ENCODE measurements at regions not wholly inside any gene's neighbourhood (a gene's known extent, or its start where the extent isn't known, plus 50 kb on each side); places are given as distances from the start of the nearest gene placed in this dataset.

DNA sequence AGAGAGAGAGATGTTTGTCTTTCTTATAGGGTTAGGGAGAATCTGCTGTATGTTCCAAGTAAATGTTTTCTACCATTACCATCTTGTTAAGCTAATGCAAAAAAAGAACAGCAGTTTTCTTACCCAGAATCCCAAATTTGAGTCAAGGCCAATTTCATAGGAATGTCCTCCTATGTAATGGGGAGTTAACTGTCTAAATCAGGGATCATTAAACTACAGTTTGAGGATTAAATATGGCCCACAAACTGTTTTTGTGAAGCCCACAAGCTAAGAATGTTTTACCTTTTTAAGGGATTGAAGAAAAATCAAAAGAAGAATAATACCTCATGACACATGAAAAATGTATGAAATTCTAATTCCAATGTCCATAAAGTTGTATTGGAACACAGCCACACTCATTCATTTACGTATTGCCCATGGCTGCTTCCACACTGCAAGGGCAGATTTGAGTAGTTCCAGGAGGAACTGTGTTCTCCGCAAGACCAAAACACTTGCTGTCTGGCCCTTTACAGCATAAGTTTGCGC is 113.2 kb upstream of the SPRY1 start:
- TF ChIP-seq CTCF (conservative IDR thresholded peaks at IDR 0.05; ENCODE audit: low read depth, low read length) (no peak), EZH2 (IDR thresholded peaks at IDR 0.05; ENCODE audit: borderline replicate concordance, low read depth, low read length, poor library complexity, severe bottlenecking) (no peak)

Data from A673 (cell line).